K562 (cell line): ENCODE measurements at regions not wholly inside any gene's neighbourhood (a gene's known extent, or its start where the extent isn't known, plus 50 kb on each side); places are given as distances from the start of the nearest gene placed in this dataset.
"Not testable (repeated sequence)": the region's sequence is repeated elsewhere in the genome, so short reads cannot be mapped to it uniquely, and the experiment has no call there.

ENCODE experiments used
- ATAC-seq: fragments of 200-7000 bp; cut with Tn5 transposase; 3 replicates; pipeline ENCODE4 v1.9.1; 2020; ENCODE audit warnings: moderate library complexity
- BruUV-seq: library from RNA; stranded (reverse); fragments of 400-500 nt; replicated peaks from 2 replicates; lab custom pipeline; 2021; lab: Mats Ljungman, UMichigan
- CTCF ChIA-PET: fragments of 300-600 bp; formaldehyde crosslinking; extraction: SDS; loops from one replicate; lab custom pipeline; 2021; ENCODE audit warnings: low intra/inter-chr PET ratio; lab: Yijun Ruan, JAX
- POLR2A ChIA-PET: fragments of 300-600, 350-650 bp; sonication (Branson Sonifier 250); formaldehyde crosslinking; extraction: SDS; loops from one replicate; lab custom pipeline; 2021; ENCODE audit warnings: antibody characterized with exemption, inconsistent platforms; lab: Yijun Ruan, JAX
- DNase-seq, 4 experiments: peaks; one replicate each; pipeline versions ENCODE4 v3.0.0 to v3.0.0-alpha.2; 2011 to 2018; ENCODE audit warnings: low spot score in 3 of 4, mixed read lengths in 3 of 4; ENCODE audit errors: extremely low read depth in 1 of 4
- FAIRE-seq: peaks from 2 replicates; lab custom pipeline; 2011; peaks lifted over from hg19 to GRCh38; lab: Jason Lieb, UNC
- H2AFZ ChIP-seq: 2 replicates; pipeline ENCODE4 v1.6.0; 2011; ENCODE audit warnings: low read depth, low read length, control low read depth, inconsistent platforms
- H3K27ac ChIP-seq: fragments of 200-600 bp; 3 replicates; pipeline ENCODE4 v1.8.0; 2011; ENCODE audit warnings: low read depth, mild to moderate bottlenecking, control low read depth, inconsistent platforms, low read length, moderate library complexity, mixed read lengths; ENCODE audit errors: extremely low read depth
- H3K27me3 ChIP-seq, 2 experiments: fragments of 300-600 bp in 1 of 2; 2 replicates in 1 of 2; 3 replicates in 1 of 2; pipeline versions ENCODE4 v1.6.0 to v1.8.0; 2011; ENCODE audit warnings: inconsistent platforms in 2 of 2, low read length in 2 of 2, mild to moderate bottlenecking in 1 of 2, mixed read lengths in 1 of 2, moderate library complexity in 1 of 2; ENCODE audit not compliant: control insufficient read depth in 2 of 2, insufficient read depth in 2 of 2
- H3K36me3 ChIP-seq: fragments of 300-600 bp; 3 replicates; pipeline ENCODE4 v1.8.0; 2011; ENCODE audit warnings: mild to moderate bottlenecking, low read length, inconsistent platforms; ENCODE audit not compliant: control insufficient read depth, insufficient read depth
- H3K4me1 ChIP-seq, 2 experiments: fragments of 200-600 bp in 1 of 2; replicated peaks in 1 of 2; 2 replicates in 1 of 2; 3 replicates in 1 of 2; pipeline versions ENCODE4 v1.5.1 to v1.8.0; 2011; ENCODE audit warnings: inconsistent platforms in 2 of 2, low read length in 2 of 2, mild to moderate bottlenecking in 1 of 2, mixed read lengths in 1 of 2, moderate library complexity in 1 of 2; ENCODE audit not compliant: control insufficient read depth in 2 of 2, insufficient read depth in 2 of 2
- H3K4me2 ChIP-seq: 2 replicates; pipeline ENCODE4 v1.6.1; 2011; ENCODE audit warnings: low read length, control low read depth, inconsistent platforms, mixed read lengths; ENCODE audit not compliant: insufficient read depth
- H3K4me3 ChIP-seq: fragments of 200-600 bp; sonication (generic), shearing (Covaris generic); 2 replicates; pipeline ENCODE4 v1.5.1; 2016; ENCODE audit warnings: control low read depth, inconsistent platforms
- H3K79me2 ChIP-seq: fragments of 200-600 bp; 3 replicates; pipeline ENCODE4 v1.8.0; 2011; ENCODE audit warnings: low read length, inconsistent platforms; ENCODE audit not compliant: control insufficient read depth, insufficient read depth
- H3K9ac ChIP-seq, 2 experiments: 2 replicates each; pipeline versions ENCODE4 v1.6.0 to v1.6.1; 2011; ENCODE audit warnings: low read depth in 2 of 2, low read length in 2 of 2, control low read depth in 1 of 2, inconsistent platforms in 1 of 2, mild to moderate bottlenecking in 1 of 2, mixed read lengths in 1 of 2; ENCODE audit not compliant: insufficient read depth in 1 of 2
- H3K9me1 ChIP-seq: one replicate; pipeline ENCODE4 v1.6.0; 2011; ENCODE audit warnings: inconsistent platforms, mild to moderate bottlenecking, low read length, moderate library complexity; ENCODE audit not compliant: control insufficient read depth, insufficient read depth
- H3K9me3 ChIP-seq: replicated peaks from 2 replicates; pipeline ENCODE4 v1.5.1; 2011; ENCODE audit warnings: low read depth, low read length, inconsistent platforms; ENCODE audit not compliant: control insufficient read depth, insufficient read depth
- H4K20me1 ChIP-seq: replicated peaks from 2 replicates; pipeline ENCODE4 v1.6.1; 2011; ENCODE audit warnings: low read length, inconsistent platforms, mixed read lengths; ENCODE audit not compliant: control insufficient read depth, insufficient read depth
- BHLHE40 ChIP-seq: IDR thresholded peaks from 2 replicates; pipeline ENCODE4 v1.6.1; 2011; ENCODE audit warnings: low read length, improper control_type of control experiment
- C11orf30 ChIP-seq: fragments of 450-650 bp; IDR thresholded peaks from 2 replicates; pipeline ENCODE4 v1.6.1; 2016; ENCODE audit warnings: low read depth, mild to moderate bottlenecking
- CGGBP1 ChIP-seq: fragments of 250-450 bp; sonication (Bioruptor Pico); IDR thresholded peaks from 2 replicates; pipeline ENCODE4 v1.9.0; 2021; ENCODE audit warnings: mild to moderate bottlenecking
- HDAC6 ChIP-seq: IDR thresholded peaks from 2 replicates; pipeline ENCODE4 v1.6.1; 2012; ENCODE audit warnings: low read depth, mild to moderate bottlenecking, control low read depth, inconsistent platforms, low read length, moderate library complexity
- MAFF ChIP-seq: IDR thresholded peaks from 2 replicates; pipeline ENCODE4 v1.6.1; 2012; ENCODE audit warnings: low read length, improper control_type of control experiment
- MAFG ChIP-seq: fragments of 450-650 bp; conservative IDR thresholded peaks from 2 replicates; pipeline ENCODE4 v1.6.1; 2016; ENCODE audit warnings: missing genetic modification characterization, missing compliant biosample characterization
- MBD2 ChIP-seq: sonication (generic); IDR thresholded peaks from 2 replicates; pipeline ENCODE4 v1.6.1; 2016; ENCODE audit warnings: low read depth, borderline replicate concordance
- NR2C1 ChIP-seq, 2 experiments: fragments of 450-650 bp; IDR thresholded peaks; 2 replicates each; pipeline ENCODE4 v1.6.1; 2017; ENCODE audit warnings: mild to moderate bottlenecking in 2 of 2, antibody characterized with exemption in 1 of 2, inconsistent platforms in 1 of 2, missing compliant biosample characterization in 1 of 2, missing genetic modification characterization in 1 of 2
- SAP30 ChIP-seq: fragments of 200-600 bp; sonication (generic); IDR thresholded peaks from 2 replicates; pipeline ENCODE4 v1.6.1; 2012; ENCODE audit warnings: borderline replicate concordance, low read depth, mild to moderate bottlenecking, moderate library complexity, low read length, control low read depth, inconsistent platforms; ENCODE audit not compliant: insufficient read depth, poor library complexity, severe bottlenecking
- SMARCC2 ChIP-seq: fragments of 450-650 bp; IDR thresholded peaks from 2 replicates; pipeline ENCODE4 v1.6.1; 2017; ENCODE audit warnings: antibody characterized with exemption, moderate library complexity, mild to moderate bottlenecking, low read depth
- ZNF316 ChIP-seq: fragments of 450-650 bp; IDR thresholded peaks from 2 replicates; pipeline ENCODE4 v1.6.1; 2016
- ZZZ3 ChIP-seq: fragments of 450-650 bp; IDR thresholded peaks from 2 replicates; pipeline ENCODE4 v1.6.1; 2016; ENCODE audit warnings: antibody characterized with exemption, mild to moderate bottlenecking, moderate library complexity
- WGBS: fragments of 100-300 bp; shearing (Covaris generic); methylation state at CpG from one replicate; pipeline ENCODE4 v1.1.6; 2016; ENCODE audit warnings: low coverage, mixed read lengths; ENCODE audit not compliant: insufficient coverage; ENCODE audit errors: missing lambda C conversion rate; 5-methylcytosine and 5-hydroxymethylcytosine counted together
- in situ Hi-C: fragments of 300-500 bp; cut with MboI; formaldehyde crosslinking; loops from 4 replicates; pipeline ENCODE4 v1.15.0; 2018; ENCODE audit warnings: inconsistent platforms, mixed read lengths
- intact Hi-C: fragments of 100-400 bp; cut with micrococcal nuclease; formaldehyde crosslinking; loops from 2 replicates; pipeline ENCODE4 v1.14.2; 2022

- no TSS peak for BruUV-seq
- in situ Hi-C loops = no loop called here
These were observed 306.4 kb downstream of the RPS6KC1 start for GRCh38 chr1:213357403-213357802.

GRCh38 chr1:213358368-213358767 is 307.3 kb downstream of the RPS6KC1 start:
- intact Hi-C loops, POLR2A ChIA-PET, H3K4me3 ChIP-seq, H3K36me3 ChIP-seq, ATAC-seq, H3K9ac ChIP-seq, H3K27ac ChIP-seq, BruUV-seq, CTCF ChIA-PET, FAIRE-seq, H3K9me3 ChIP-seq, H3K4me1 ChIP-seq, DNase-seq, H3K9me1 ChIP-seq, in situ Hi-C loops, H3K4me2 ChIP-seq, H4K20me1 ChIP-seq, H3K79me2 ChIP-seq, H2AFZ ChIP-seq: not testable (repeated sequence)
- H3K27me3 ChIP-seq = peaks cover 4 to 25% of the 10 kb centered on the region in 2 experiments; a peak in 2 of 5 replicates
- TF ChIP-seq C11orf30 (peak; percentile 74), MAFG (tag) (peak; percentile 76), MAFF (peak; percentile 35; the same call in 1 of the 2 replicates), ZNF316 (peak; percentile 90)
- 0% methylated on average over 1 of the region's 1 CpG for WGBS

More at GRCh38 chr1:213357403-213357802, 306.4 kb downstream of the RPS6KC1 start:
- Histone ChIP-seq H3K9me1 (no peaks in the 10 kb centered on the region), H3K4me2 (no peak overlapping the region), H2AFZ (no peak overlapping the region), H3K4me3 (no peak overlapping the region), H3K4me1 (no peaks in the 10 kb centered on the region), H3K27me3 (peaks cover 4 to 25% of the 10 kb centered on the region in 2 experiments; a peak in 2 of 5 replicates), H3K27ac (no peak overlapping the region), H4K20me1 (no peaks in the 10 kb centered on the region), H3K9me3 (no peaks in the 10 kb centered on the region), H3K79me2 (no peaks in the 10 kb centered on the region), H3K36me3 (no peaks in the 10 kb centered on the region), H3K9ac (no peak overlapping the region)
- 3% methylated on average over 5 of the region's 5 CpGs for WGBS
- FAIRE-seq = no peak
- ATAC-seq = no peak
- no peak for TF ChIP-seq NR2C1 (IDR thresholded peaks at IDR 0.05)
- TF ChIP-seq NR2C1 (tag; IDR thresholded peaks at IDR 0.05) = no peak
- TF ChIP-seq MBD2 = no peak
- TF ChIP-seq CGGBP1 (CRISPR knock-in tag) = no peak
- no peak for TF ChIP-seq ZZZ3
- TF ChIP-seq HDAC6 = no peak
- TF ChIP-seq SAP30 = no peak
- no peak for TF ChIP-seq BHLHE40
- TF ChIP-seq SMARCC2 = no peak
- ChIA-PET POLR2A (interaction anchor here (1.1 kb wide), 1 partner anchor 8 kb away, joined by 3 read pairs; no protein-coding TSS in a partner anchor), CTCF (no interaction called here)
- intact Hi-C loops = no loop called here
- DNase-seq = no peak
